ENCODE measurements at regions not wholly inside any gene's neighbourhood (a gene's known extent, or its start where the extent isn't known, plus 50 kb on each side); places are given as distances from the start of the nearest gene placed in this dataset.

DNA sequence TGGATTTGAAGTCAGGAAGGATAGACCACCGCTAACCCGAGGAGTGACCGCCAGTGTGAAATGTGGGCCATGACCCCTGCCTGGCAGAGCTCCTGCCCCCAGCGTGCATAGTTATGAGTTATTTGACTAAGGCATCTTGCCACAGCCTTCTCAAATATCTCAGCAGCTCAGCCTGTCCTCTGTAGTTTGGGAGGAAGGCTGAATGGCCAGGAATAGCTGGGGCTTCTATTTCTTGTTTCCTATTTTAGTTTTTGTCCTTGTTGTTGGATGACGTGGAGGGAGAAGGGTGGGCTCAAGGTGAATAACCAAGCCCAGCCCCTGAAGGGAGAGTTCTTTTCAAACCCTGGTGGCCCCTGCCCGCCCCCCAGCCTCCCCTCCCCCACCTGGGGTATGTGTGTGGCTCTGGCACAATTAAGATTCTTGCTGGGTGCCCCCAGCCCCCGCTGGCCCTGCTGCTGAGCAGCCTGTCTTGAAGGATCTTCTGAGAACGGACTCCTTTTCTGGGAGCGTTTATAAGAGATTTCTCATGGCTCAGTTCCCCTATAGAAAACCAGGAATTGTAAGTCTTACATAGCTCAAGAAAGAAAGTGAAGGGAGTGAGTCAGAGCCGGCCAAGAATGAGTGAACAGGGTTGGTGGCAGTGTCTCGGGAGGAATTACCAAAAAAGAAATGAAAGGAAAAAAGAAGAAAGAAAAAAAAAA lies 157.4 kb downstream of the GLI2 start:
- Mint-ChIP-seq H3K36me3 (ENCODE audit: low read depth) (peaks cover 2% of the 10 kb centered on the region), H3K4me3 (no peak overlapping the region), H3K4me1 (peaks cover 22% of the 10 kb centered on the region), H3K27me3 (ENCODE audit: insufficient read depth) (no peaks in the 10 kb centered on the region), H3K27ac (no peak overlapping the region), H3K9me3 (no peaks in the 10 kb centered on the region)
- no peak overlapping the region for H3K4me3 ChIP-seq (ENCODE audit: low read length)
- H3K27ac ChIP-seq (ENCODE audit: low read depth, low read length), result peak overlapping the region; percentile 99
- H3K4me1 ChIP-seq (ENCODE audit: control insufficient read depth, insufficient read depth, low read length), result peaks cover 10% of the 10 kb centered on the region
- no peaks in the 10 kb centered on the region for H3K9me3 ChIP-seq (ENCODE audit: control insufficient read depth, low read length)
- no peaks in the 10 kb centered on the region for H3K27me3 ChIP-seq (ENCODE audit: control insufficient read depth, insufficient read depth, low read length, poor library complexity, severe bottlenecking)
- 38 to 47% methylated on average over 5 to 10 of the region's 11 CpGs for WGBS, 2 experiments (ENCODE audit: insufficient coverage in 1 of 2, insufficient read length in 1 of 2)
- no peak overlapping the region for H3K9ac ChIP-seq (ENCODE audit: extremely low read depth, low read length, poor library complexity, severe bottlenecking)
- TF ChIP-seq, protein P1, sequence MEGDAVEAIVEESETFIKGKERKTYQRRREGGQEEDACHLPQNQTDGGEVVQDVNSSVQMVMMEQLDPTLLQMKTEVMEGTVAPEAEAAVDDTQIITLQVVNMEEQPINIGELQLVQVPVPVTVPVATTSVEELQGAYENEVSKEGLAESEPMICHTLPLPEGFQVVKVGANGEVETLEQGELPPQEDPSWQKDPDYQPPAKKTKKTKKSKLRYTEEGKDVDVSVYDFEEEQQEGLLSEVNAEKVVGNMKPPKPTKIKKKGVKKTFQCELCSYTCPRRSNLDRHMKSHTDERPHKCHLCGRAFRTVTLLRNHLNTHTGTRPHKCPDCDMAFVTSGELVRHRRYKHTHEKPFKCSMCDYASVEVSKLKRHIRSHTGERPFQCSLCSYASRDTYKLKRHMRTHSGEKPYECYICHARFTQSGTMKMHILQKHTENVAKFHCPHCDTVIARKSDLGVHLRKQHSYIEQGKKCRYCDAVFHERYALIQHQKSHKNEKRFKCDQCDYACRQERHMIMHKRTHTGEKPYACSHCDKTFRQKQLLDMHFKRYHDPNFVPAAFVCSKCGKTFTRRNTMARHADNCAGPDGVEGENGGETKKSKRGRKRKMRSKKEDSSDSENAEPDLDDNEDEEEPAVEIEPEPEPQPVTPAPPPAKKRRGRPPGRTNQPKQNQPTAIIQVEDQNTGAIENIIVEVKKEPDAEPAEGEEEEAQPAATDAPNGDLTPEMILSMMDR (conservative IDR thresholded peaks at IDR 0.05), result no peak
- H3K36me3 ChIP-seq (ENCODE audit: control insufficient read depth, insufficient read depth, low read length), result no peaks in the 10 kb centered on the region
- DNase-seq, result no peak

DNA sequence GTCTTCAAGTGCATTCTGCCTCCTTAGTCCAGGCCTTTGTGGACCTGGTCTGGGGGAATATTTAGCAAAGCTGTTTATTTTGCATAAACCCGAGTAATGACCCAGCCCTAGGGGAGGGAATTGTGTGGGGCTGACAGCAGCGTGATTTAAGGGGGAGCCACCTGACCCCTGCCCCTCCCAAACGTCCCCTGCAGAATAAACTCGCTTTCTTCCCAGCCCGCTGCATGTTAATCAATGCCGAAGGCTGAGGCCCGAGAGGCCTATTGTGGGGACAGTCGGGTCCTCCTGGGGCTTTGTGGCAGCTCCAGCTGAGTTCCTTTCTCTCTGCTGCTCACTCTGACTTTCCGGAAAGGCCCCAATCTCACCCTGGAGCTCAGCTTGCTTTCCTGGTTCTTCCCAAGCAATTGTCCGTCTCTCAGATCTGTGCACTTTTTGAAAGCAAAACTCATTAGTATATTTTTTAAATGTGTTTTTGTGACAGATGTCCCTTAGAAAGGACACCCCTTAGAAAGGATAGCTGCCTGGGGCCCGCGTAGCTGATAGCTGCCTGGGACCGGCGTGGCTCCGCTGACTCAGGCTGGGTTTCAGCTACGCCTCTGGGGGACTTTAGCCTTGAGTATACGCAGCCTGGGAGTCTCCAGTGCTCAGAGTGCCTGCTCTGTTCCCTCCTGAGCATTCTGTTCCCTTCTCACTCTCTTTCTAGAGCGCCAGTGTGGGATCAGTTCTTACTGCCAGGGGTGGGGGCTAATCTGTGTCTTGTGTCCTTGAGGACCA lies 158.3 kb downstream of the GLI2 start:
- Histone ChIP-seq H3K4me3 (ENCODE audit: low read length) (no peak overlapping the region), H3K9ac (ENCODE audit: extremely low read depth, low read length, poor library complexity, severe bottlenecking) (no peak overlapping the region), H3K27me3 (ENCODE audit: control insufficient read depth, insufficient read depth, low read length, poor library complexity, severe bottlenecking) (no peaks in the 10 kb centered on the region), H3K27ac (ENCODE audit: low read depth, low read length) (peak overlapping the region; percentile 99), H3K36me3 (ENCODE audit: control insufficient read depth, insufficient read depth, low read length) (no peaks in the 10 kb centered on the region), H3K4me1 (ENCODE audit: control insufficient read depth, insufficient read depth, low read length) (peaks cover 10% of the 10 kb centered on the region), H3K9me3 (ENCODE audit: control insufficient read depth, low read length) (no peaks in the 10 kb centered on the region)
- Mint-ChIP-seq H3K4me3 (no peak overlapping the region), H3K36me3 (ENCODE audit: low read depth) (peaks cover 2% of the 10 kb centered on the region), H3K27me3 (ENCODE audit: insufficient read depth) (no peaks in the 10 kb centered on the region), H3K4me1 (peaks cover 19% of the 10 kb centered on the region), H3K9me3 (no peaks in the 10 kb centered on the region), H3K27ac (peak overlapping the region; percentile 58)
- TF ChIP-seq, protein P1 (conservative IDR thresholded peaks at IDR 0.05), result no peak
- DNase-seq, result peak; percentile 82
- 29 to 45% methylated on average over 13 to 18 of the region's 18 CpGs for WGBS, 2 experiments (ENCODE audit: insufficient coverage in 1 of 2, insufficient read length in 1 of 2)

DNA sequence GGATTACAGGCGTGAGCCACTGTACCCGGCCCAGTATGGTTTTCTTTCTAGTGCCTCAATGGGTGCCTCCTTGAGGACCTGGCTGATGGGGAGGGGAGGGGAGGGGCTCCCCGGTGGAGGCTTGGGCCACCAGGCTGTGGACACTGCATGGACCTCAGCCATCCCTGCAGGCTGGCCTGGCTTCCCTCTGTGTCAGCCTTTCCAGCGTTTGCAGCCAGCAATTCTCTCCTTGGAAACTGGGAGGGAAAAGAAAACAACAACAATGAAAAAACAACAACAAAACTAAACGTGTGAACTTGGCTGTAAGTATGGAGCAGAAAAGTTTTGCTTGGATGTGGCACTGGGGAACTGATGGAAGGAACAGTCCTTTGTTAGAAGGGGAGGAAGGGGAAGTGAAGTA lies 159.3 kb downstream of the GLI2 start:
- WGBS, 2 experiments (ENCODE audit: insufficient coverage in 1 of 2, insufficient read length in 1 of 2), result 76% methylated on average over 5 of the region's 5 CpGs; no CpG with 5 or more reads in 1 of the 2 experiments
- H3K9ac ChIP-seq (ENCODE audit: extremely low read depth, low read length, poor library complexity, severe bottlenecking), result no peak overlapping the region
- no peaks in the 10 kb centered on the region for H3K9me3 ChIP-seq (ENCODE audit: control insufficient read depth, low read length)
- no peak for DNase-seq
- H3K4me1 Mint-ChIP-seq, result peaks cover 28% of the 10 kb centered on the region
- H3K27ac Mint-ChIP-seq, result no peak overlapping the region
- TF ChIP-seq, protein P1 (conservative IDR thresholded peaks at IDR 0.05), result no peak
- no peaks in the 10 kb centered on the region for H3K27me3 ChIP-seq (ENCODE audit: control insufficient read depth, insufficient read depth, low read length, poor library complexity, severe bottlenecking)
- H3K36me3 Mint-ChIP-seq (ENCODE audit: low read depth), result peaks cover 2% of the 10 kb centered on the region
- H3K4me3 Mint-ChIP-seq, result no peak overlapping the region
- H3K4me1 ChIP-seq (ENCODE audit: control insufficient read depth, insufficient read depth, low read length), result peaks cover 17% of the 10 kb centered on the region
- no peaks in the 10 kb centered on the region for H3K9me3 Mint-ChIP-seq
- H3K27me3 Mint-ChIP-seq (ENCODE audit: insufficient read depth), result no peaks in the 10 kb centered on the region
- no peaks in the 10 kb centered on the region for H3K36me3 ChIP-seq (ENCODE audit: control insufficient read depth, insufficient read depth, low read length)
- H3K4me3 ChIP-seq (ENCODE audit: low read length), result no peak overlapping the region
- no peak overlapping the region for H3K27ac ChIP-seq (ENCODE audit: low read depth, low read length)
